Activated CD8-positive, alpha-beta T cell treated with anti-CD3 and anti-CD28 coated beads for 36 hours (primary cell): ENCODE measurements at regions not wholly inside any gene's neighbourhood (a gene's known extent, or its start where the extent isn't known, plus 50 kb on each side); places are given as distances from the start of the nearest gene placed in this dataset.

Source experiments
- ATAC-seq: fragments of 200-7000 bp; cut with Tn5 transposase; one replicate; pipeline ENCODE4 v1.10.0; 2021; ENCODE audit warnings: mild to moderate bottlenecking, moderate library complexity
- CTCF ChIA-PET: fragments of 350-600 bp; sonication (Branson Sonifier 250); formaldehyde crosslinking; loops from one replicate; lab custom pipeline; 2021; ENCODE audit warnings: antibody characterized with exemption; lab: Charles Lee
- POLR2A ChIA-PET: fragments of 350-600 bp; sonication (Branson Sonifier 250); formaldehyde crosslinking; loops from one replicate; lab custom pipeline; 2021; ENCODE audit warnings: antibody characterized with exemption; lab: Charles Lee
- DNase-seq: peaks from one replicate; pipeline ENCODE4 v3.0.0-alpha.2; 2020
- H3K27ac Mint-ChIP-seq: one replicate; pipeline ENCODE4 v1.8.0; 2021; ENCODE audit warnings: mild to moderate bottlenecking, mixed read lengths
- H3K27me3 Mint-ChIP-seq: one replicate; pipeline ENCODE4 v1.8.0; 2021; ENCODE audit warnings: mixed read lengths
- H3K36me3 Mint-ChIP-seq: one replicate; pipeline ENCODE4 v1.8.0; 2021; ENCODE audit warnings: low read depth, mixed read lengths
- H3K4me1 Mint-ChIP-seq: one replicate; pipeline ENCODE4 v1.8.0; 2021; ENCODE audit warnings: low read depth, mixed read lengths
- H3K4me3 Mint-ChIP-seq: one replicate; pipeline ENCODE4 v1.8.0; 2021; ENCODE audit warnings: mild to moderate bottlenecking, moderate library complexity, mixed read lengths
- H3K9me3 Mint-ChIP-seq: one replicate; pipeline ENCODE4 v1.8.0; 2021; ENCODE audit warnings: mixed read lengths
- intact Hi-C: fragments of 100-400 bp; cut with micrococcal nuclease; formaldehyde crosslinking; loops from one replicate; pipeline ENCODE4 v1.10.0; 2022
- TF ChIP-seq, protein P1 (sequence below): fragments of 200-600 bp; IDR thresholded peaks from one replicate; pipeline ENCODE4 v1.8.0; 2022; ENCODE audit warnings: antibody characterized with exemption, mild to moderate bottlenecking

DNA sequence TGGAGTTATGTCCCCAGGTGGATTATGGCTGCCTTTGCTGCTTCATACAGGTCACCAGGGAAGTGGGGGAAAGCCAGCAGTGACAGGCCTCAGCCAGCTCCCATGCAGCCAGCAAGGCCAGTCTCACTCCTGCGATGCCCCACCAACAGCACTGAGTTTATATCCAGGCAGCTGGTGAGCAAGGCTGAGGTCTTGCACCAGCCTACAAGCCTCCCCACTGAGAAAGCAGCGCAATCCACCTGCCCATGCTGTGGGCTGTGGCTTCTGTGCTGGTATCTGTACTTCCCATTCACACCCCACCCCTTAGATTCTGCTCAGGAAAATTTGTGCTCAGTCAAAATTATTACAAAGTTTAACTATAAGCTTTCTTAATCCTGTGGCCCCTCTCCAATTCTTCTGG, 153.5 kb downstream of the HHIP start:
- ATAC-seq (no peak), DNase-seq (no peak)
- intact Hi-C loops: no loop called here
- H3K27ac Mint-ChIP-seq: no peak overlapping the region
- peaks cover 13% of the 10 kb centered on the region for H3K9me3 Mint-ChIP-seq
- H3K4me3 Mint-ChIP-seq: no peak overlapping the region
- H3K36me3 Mint-ChIP-seq: no peaks in the 10 kb centered on the region
- CTCF ChIA-PET: no interaction called here
- no peaks in the 10 kb centered on the region for H3K4me1 Mint-ChIP-seq
- H3K27me3 Mint-ChIP-seq: no peaks in the 10 kb centered on the region
- TF ChIP-seq, protein P1, sequence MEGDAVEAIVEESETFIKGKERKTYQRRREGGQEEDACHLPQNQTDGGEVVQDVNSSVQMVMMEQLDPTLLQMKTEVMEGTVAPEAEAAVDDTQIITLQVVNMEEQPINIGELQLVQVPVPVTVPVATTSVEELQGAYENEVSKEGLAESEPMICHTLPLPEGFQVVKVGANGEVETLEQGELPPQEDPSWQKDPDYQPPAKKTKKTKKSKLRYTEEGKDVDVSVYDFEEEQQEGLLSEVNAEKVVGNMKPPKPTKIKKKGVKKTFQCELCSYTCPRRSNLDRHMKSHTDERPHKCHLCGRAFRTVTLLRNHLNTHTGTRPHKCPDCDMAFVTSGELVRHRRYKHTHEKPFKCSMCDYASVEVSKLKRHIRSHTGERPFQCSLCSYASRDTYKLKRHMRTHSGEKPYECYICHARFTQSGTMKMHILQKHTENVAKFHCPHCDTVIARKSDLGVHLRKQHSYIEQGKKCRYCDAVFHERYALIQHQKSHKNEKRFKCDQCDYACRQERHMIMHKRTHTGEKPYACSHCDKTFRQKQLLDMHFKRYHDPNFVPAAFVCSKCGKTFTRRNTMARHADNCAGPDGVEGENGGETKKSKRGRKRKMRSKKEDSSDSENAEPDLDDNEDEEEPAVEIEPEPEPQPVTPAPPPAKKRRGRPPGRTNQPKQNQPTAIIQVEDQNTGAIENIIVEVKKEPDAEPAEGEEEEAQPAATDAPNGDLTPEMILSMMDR: no peak
- POLR2A ChIA-PET: no interaction called here

- intact Hi-C loops: no loop called here
- Mint-ChIP-seq H3K4me1 (no peaks in the 10 kb centered on the region), H3K36me3 (no peaks in the 10 kb centered on the region), H3K27me3 (no peaks in the 10 kb centered on the region), H3K9me3 (peaks cover 11% of the 10 kb centered on the region), H3K4me3 (no peak overlapping the region), H3K27ac (no peak overlapping the region)
- ChIA-PET CTCF (interaction anchor here (1.0 kb wide), 1 partner anchor 14 kb away, joined by 3 read pairs; no protein-coding TSS in a partner anchor), POLR2A (no interaction called here)
- TF ChIP-seq, protein P1: no peak
- ATAC-seq: no peak
- DNase-seq: no peak
Observed at GRCh38 chr4:144801731-144802130, 155.8 kb downstream of the HHIP start.

DNA sequence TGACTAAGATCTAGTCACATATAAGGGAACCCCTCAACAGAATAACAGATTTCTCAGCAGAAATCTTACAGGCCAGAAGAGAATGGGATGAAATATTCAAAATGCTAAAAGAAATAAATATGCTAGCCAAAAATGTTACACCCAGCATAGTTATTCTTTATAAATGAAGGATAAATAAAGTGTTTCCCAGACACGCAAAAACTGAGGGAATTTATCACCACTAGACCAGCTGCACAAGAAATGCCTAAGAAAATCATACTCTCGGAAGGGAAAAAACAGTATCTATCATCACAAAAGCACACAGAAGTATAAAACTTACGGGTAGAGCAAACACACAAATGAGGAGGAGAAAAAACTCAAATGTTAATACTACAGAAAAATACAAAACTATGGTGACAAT, 162.1 kb downstream of the HHIP start:
- DNase-seq (no peak), ATAC-seq (no peak)
- Mint-ChIP-seq H3K4me1 (no peaks in the 10 kb centered on the region), H3K27ac (no peak overlapping the region), H3K36me3 (peaks cover 2% of the 10 kb centered on the region), H3K9me3 (peaks cover 19% of the 10 kb centered on the region), H3K4me3 (no peak overlapping the region), H3K27me3 (no peaks in the 10 kb centered on the region)
- ChIA-PET CTCF (no interaction called here), POLR2A (no interaction called here)
- TF ChIP-seq, protein P1: no peak
- intact Hi-C loops: no loop called here

GRCh38 chr4:144809056-144809640, 163.2 kb downstream of the HHIP start:
- no peaks in the 10 kb centered on the region for H3K27me3 Mint-ChIP-seq

GRCh38 chr4:144816668-144817067, 170.7 kb downstream of the HHIP start:
- Mint-ChIP-seq H3K36me3 (no peaks in the 10 kb centered on the region), H3K4me1 (no peaks in the 10 kb centered on the region), H3K4me3 (no peak overlapping the region), H3K27ac (no peak overlapping the region), H3K9me3 (peaks cover 2% of the 10 kb centered on the region), H3K27me3 (no peaks in the 10 kb centered on the region)
- intact Hi-C loops: no loop called here
- TF ChIP-seq, protein P1: no peak
- no peak for DNase-seq
- POLR2A ChIA-PET: no interaction called here
- no peak for ATAC-seq
- CTCF ChIA-PET: no interaction called here

More at GRCh38 chr4:144809056-144809640, 163.2 kb downstream of the HHIP start:
- Mint-ChIP-seq H3K9me3 (peaks cover 19% of the 10 kb centered on the region), H3K36me3 (peaks cover 2% of the 10 kb centered on the region), H3K27ac (no peak overlapping the region), H3K4me3 (no peak overlapping the region), H3K4me1 (no peaks in the 10 kb centered on the region)
- no peak for ATAC-seq
- DNase-seq: no peak
- intact Hi-C loops: no loop called here
- TF ChIP-seq, protein P1: no peak
- ChIA-PET CTCF (no interaction called here), POLR2A (no interaction called here)
